Stimulated activated naive CD8-positive, alpha-beta T cell treated with anti-CD3 and anti-CD28 coated beads, Interleukin-15, amount 100 ng/mL, for 72 hours (primary cell): ENCODE measurements at regions not wholly inside any gene's neighbourhood (a gene's known extent, or its start where the extent isn't known, plus 50 kb on each side); places are given as distances from the start of the nearest gene placed in this dataset.
A peak's percentile ranks its signal among the peaks of the same experiment; 100 is the strongest.

Source experiments
- ATAC-seq: fragments of 150-1000 bp; cut with Tn5 transposase; 2 replicates; pipeline ENCODE4 v1.10.0; 2021; ENCODE audit warnings: mild to moderate bottlenecking, moderate library complexity
- DNase-seq, 2 donors: peaks; one replicate each; pipeline ENCODE4 v3.0.0; 2021 to 2022
- H3K27ac Mint-ChIP-seq, 2 donors: one replicate each; pipeline ENCODE4 v1.8.0; 2022; ENCODE audit warnings: mild to moderate bottlenecking in 2 of 2, mixed read lengths in 2 of 2, moderate library complexity in 2 of 2
- H3K27me3 Mint-ChIP-seq: one replicate; pipeline ENCODE4 v1.8.0; 2022; ENCODE audit warnings: mixed read lengths
- H3K4me1 Mint-ChIP-seq: one replicate; pipeline ENCODE4 v1.8.0; 2022; ENCODE audit warnings: mild to moderate bottlenecking, mixed read lengths
- H3K4me3 Mint-ChIP-seq, 2 donors: one replicate each; pipeline ENCODE4 v1.8.0; 2022; ENCODE audit warnings: mild to moderate bottlenecking in 2 of 2, mixed read lengths in 2 of 2, moderate library complexity in 1 of 2
- H3K9me3 Mint-ChIP-seq, 2 donors: one replicate each; pipeline ENCODE4 v1.8.0; 2022; ENCODE audit warnings: mixed read lengths in 2 of 2

DNA sequence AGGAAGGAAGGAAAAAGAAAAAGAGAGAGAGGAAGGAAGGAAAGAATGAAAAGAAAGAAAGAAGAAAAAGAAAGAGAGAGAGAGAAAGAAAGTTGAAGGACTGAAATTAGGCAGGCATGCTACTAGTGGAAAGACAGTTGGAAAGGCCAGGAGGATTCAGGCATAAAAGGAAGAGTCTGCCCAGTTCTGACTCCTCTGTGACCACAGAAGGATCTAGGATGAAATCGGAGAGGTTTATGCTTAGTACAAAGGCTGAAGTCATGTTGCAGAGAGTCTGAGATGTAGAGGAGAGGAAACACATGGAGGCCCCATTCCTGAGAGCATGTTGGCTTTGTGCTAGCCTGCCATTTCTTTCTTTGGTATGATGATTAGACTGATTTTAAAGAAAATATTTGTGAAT lies 246.5 kb upstream of the ARGLU1 start:
- no peaks in the 10 kb centered on the region for H3K9me3 Mint-ChIP-seq
- no peak overlapping the region for H3K27ac Mint-ChIP-seq
- H3K27me3 Mint-ChIP-seq: peaks cover 16% of the 10 kb centered on the region
- ATAC-seq (no peak), DNase-seq (no peak)
- no peak overlapping the region for H3K4me3 Mint-ChIP-seq
- no peaks in the 10 kb centered on the region for H3K4me1 Mint-ChIP-seq

DNA sequence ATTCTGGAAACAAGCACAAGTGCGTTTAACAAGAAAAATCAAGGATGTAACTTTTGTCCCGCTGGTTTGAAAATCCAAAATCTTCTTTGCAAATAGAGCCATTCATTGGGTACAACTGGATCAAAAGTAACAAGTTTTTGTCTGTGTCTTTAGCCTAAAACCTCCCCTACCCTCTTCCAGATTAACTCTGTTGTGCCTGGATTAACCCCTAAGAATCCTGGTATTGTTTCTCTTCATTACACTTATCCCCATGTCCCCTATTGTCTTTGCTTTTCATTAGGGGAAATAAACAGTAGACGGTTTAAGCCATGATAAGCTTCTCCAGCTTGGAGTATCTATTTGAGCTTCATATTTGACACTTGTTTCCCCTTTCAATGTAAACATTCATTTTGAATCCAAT lies 242.1 kb upstream of the ARGLU1 start:
- no peak overlapping the region for H3K27ac Mint-ChIP-seq
- ATAC-seq (no peak), DNase-seq (no peak)
- no peaks in the 10 kb centered on the region for H3K27me3 Mint-ChIP-seq
- no peaks in the 10 kb centered on the region for H3K4me1 Mint-ChIP-seq
- H3K9me3 Mint-ChIP-seq: no peaks in the 10 kb centered on the region
- H3K4me3 Mint-ChIP-seq: no peak overlapping the region

DNA sequence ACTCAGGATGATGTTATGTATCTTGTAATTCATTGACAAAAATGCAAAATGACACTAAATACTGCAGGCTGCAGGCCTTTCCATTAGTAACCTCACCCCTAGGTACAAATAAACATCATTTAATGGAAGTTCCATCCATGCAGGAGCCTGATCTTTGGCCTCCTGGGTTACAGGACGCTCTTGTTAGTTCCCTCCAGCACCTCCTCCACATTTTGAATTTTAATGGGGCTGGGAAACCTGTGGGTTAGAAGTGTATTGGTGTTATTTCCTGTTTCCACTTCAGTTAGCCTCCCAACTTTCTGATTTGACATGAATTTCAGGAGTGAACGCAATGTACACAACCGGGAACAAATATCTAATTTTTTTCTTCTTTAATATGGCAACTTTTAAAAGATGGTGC lies 237.1 kb upstream of the ARGLU1 start:
- Mint-ChIP-seq H3K4me1 (no peaks in the 10 kb centered on the region), H3K27me3 (no peaks in the 10 kb centered on the region), H3K27ac (no peak overlapping the region), H3K4me3 (no peak overlapping the region), H3K9me3 (no peaks in the 10 kb centered on the region)
- no peak for DNase-seq
- no peak for ATAC-seq

DNA sequence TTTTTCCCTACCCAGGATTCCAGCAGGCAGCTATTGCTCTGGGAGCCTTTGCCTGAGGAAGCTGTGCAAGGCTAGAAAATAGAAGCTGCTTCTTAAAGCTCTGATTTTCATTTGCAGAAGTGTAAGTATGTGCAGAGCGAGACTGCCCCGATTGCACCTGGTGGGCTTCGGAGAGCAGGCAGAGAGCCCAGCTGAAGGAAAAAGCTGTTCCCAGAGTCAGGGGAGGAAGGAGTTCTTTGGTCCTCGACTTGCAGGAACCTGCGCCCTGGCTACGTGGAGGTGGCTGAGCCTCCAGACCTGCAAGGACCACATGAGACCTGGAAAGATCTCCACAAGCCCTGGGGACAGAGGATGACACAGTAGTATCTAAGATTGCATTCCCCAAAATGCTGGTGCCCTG lies 235.0 kb upstream of the ARGLU1 start:
- H3K4me3 Mint-ChIP-seq: no peak overlapping the region
- H3K4me1 Mint-ChIP-seq: no peaks in the 10 kb centered on the region
- no peak overlapping the region for H3K27ac Mint-ChIP-seq
- H3K9me3 Mint-ChIP-seq: no peaks in the 10 kb centered on the region
- ATAC-seq (no peak), DNase-seq (no peak)
- peaks cover 13% of the 10 kb centered on the region for H3K27me3 Mint-ChIP-seq

DNA sequence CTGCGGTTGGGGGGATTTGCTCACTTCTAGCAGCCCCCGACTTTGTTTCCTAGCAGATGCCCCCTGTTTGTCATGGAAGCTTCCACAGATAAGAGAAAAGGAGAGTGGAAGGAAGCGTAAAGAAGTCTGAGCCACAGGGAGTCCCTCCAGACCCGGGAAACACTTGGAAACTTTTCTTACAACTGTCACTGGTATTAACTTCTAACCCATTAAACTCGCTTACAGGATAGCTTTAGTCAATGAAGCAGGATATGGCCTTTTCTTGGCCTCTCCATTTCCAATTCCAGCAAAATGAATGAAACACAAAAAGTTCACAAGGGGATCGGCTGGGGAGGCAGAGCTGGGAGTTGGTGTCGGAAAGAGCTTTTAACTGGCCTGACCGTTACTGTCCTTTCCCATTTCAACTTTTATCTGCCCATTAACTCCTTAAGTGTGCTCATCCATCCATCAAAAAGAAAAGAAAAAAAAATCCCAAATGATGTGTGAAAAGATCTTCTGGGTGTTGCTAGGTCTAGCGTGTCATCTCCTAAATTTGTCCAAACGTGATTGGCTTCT lies 231.9 kb upstream of the ARGLU1 start:
- Mint-ChIP-seq H3K9me3 (no peaks in the 10 kb centered on the region), H3K27ac (no peak overlapping the region), H3K4me3 (no peak overlapping the region), H3K4me1 (no peaks in the 10 kb centered on the region), H3K27me3 (peaks cover 25% of the 10 kb centered on the region)
- ATAC-seq: no peak
- DNase-seq: no peak

DNA sequence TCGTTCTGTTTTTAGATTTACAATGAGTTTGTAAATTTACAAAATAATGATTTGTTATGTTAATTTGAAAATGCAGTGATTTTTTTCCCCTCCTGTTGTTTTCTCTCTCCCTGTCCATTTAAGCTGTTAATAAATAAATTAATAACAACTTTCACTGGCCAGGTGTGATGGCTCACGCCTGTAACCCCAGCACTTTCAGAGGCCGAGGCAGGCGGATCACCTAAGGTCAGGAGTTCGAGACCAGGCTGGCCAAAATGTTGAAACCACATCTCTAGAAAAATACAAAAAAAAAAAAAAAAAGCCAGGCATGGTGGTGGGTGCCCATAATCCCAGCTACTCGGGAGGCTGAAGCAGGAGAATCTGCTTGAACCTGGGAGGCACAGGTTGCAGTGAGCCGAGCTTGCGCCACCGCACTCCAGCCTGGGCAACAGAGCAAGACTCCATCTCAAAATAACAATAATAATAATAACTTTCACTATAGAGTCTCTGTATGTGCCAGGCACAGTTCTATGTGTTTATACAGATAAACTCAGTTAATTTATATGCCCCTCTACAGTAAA lies 229.2 kb upstream of the ARGLU1 start:
- DNase-seq (no peak), ATAC-seq (no peak)
- H3K9me3 Mint-ChIP-seq: no peaks in the 10 kb centered on the region
- no peak overlapping the region for H3K4me3 Mint-ChIP-seq
- H3K27ac Mint-ChIP-seq: no peak overlapping the region
- H3K4me1 Mint-ChIP-seq: no peaks in the 10 kb centered on the region
- H3K27me3 Mint-ChIP-seq: peaks cover 25% of the 10 kb centered on the region

DNA sequence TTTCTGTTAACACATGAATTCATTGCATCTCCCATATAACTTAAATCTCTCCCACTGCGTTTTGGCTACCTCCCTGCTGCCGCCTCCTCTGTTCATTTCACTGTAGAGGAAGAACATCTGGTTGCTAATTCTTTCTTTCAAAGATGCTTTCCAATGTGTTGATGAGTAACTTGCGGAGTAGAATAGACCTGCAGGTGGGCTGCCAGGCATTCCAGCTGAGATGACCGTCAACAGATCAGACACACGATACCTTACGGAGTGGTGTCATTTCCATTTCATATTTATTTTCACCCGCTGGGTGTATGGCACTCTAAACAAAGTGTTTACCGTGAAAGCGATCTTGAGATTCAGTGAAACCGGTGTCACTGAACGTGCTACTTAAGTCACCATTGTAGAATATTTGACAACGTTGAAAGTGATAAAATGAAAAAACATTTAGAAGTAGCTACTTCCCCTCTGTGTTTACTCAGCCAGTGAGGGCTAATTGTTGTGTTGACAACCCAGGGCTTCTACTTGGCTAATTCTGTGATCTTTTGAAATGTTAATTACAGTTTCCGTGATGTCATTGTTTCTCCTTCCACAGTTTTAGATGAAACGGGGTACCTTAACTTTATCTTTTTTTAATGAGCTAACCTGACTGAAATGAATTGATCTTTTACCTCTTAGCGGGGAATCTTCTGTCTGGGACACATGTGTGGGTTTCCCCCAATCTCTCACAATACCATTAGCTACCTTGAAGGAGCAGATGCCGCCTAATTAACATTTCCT lies 228.5 kb upstream of the ARGLU1 start:
- no peak for DNase-seq
- no peaks in the 10 kb centered on the region for H3K4me1 Mint-ChIP-seq
- H3K27ac Mint-ChIP-seq: peak overlapping the region in 1 of 2 donors; percentile 48
- ATAC-seq: no peak
- peaks cover 25% of the 10 kb centered on the region for H3K27me3 Mint-ChIP-seq
- H3K4me3 Mint-ChIP-seq: peak overlapping the region; percentile 50 to 74
- no peaks in the 10 kb centered on the region for H3K9me3 Mint-ChIP-seq

DNA sequence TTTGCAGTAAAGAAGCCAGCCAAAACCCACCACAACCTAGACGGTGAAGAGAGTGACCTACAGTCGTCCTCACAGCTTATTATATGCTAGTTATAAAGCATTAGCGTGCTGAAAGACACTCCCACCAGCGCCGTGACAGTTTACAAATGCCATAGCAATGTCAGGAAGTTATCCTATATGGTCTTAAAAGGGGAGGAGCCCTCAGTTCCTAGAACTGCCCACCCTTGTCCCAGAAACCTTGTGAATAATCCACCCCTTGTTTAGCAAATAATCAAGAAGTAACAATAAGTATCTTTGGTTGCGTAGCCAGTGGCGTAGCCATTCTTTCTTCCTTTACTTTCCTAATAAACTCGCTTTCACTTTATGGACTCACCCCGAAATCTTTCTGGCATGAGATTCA lies 227.9 kb upstream of the ARGLU1 start:
- Mint-ChIP-seq H3K9me3 (no peaks in the 10 kb centered on the region), H3K4me1 (no peaks in the 10 kb centered on the region), H3K27ac (peak overlapping the region in 1 of 2 donors; percentile 48)

DNA sequence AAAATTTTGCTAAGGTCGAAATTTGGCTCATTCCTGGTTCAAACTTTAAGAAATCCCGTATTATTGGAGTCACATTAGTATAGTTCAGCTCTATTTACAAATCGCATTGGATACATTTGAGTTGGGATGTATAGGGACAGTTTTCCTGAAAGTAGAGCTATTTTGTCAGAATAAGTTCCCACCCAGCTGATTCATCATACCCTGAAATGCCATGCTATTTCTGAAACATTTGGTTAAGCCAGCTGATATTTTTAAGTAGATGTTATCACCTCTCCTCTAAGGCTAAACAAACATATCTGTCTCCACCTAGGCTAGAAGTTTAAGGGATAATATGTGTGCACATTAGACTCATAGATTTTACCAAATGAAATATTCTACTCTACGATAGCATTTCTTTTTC lies 226.2 kb upstream of the ARGLU1 start:
- no peak for ATAC-seq
- no peaks in the 10 kb centered on the region for H3K9me3 Mint-ChIP-seq
- no peaks in the 10 kb centered on the region for H3K4me1 Mint-ChIP-seq
- no peak for DNase-seq
- peaks cover 17% of the 10 kb centered on the region for H3K27me3 Mint-ChIP-seq
- no peak overlapping the region for H3K4me3 Mint-ChIP-seq
- no peak overlapping the region for H3K27ac Mint-ChIP-seq

More for the DNA sequence above, 227.9 kb upstream of the ARGLU1 start:
- peaks cover 25% of the 10 kb centered on the region for H3K27me3 Mint-ChIP-seq
- H3K4me3 Mint-ChIP-seq: peak overlapping the region; percentile 50 to 74
- DNase-seq (no peak), ATAC-seq (no peak)

DNA sequence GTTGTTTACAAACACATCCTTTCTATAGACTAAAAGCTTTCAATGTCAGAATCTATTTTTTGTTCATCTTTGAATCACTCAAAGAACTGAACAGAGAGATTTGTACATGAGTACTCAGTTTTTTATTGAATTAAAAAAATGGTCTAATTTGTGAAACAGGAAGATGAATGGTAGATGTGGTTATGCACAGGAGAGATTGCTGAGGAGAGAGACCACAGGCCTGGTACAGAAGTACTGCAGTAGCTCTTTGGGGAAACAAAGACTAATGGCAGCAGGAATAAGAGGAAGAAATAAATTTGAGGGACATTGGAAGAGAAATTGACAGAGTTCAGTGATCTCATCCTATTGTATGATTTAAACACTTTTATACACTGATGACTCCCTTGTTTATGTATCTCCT lies 222.0 kb upstream of the ARGLU1 start:
- Mint-ChIP-seq H3K27me3 (no peaks in the 10 kb centered on the region), H3K27ac (no peak overlapping the region)

DNA sequence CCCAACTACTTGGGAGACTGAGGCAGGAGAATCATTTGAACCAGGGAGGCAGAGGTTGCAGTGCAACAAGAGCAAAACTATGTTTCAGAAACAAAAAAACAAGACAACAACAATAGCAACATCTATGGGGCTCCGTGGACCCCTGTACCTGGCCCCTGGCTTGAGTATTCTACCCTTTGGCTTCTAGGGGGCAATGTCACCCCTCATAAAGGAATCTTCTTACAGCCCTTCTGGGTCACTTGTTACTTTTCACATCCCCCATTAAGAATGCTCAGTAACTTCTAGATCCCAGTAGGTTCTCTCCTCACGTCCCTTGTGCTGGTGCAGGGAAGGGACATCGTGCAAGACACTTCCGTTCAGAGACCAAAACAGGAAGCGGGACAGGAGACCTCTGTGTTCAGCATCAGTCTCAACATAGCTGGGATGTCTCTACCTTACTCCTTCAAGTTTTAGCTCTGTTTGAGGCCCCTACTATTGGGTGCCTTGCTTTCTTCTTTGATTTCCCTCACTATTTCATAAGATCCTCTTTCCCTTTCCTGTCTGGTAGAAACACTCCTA lies 218.1 kb upstream of the ARGLU1 start:
- Mint-ChIP-seq H3K27me3 (no peaks in the 10 kb centered on the region), H3K4me1 (no peaks in the 10 kb centered on the region), H3K4me3 (no peak overlapping the region), H3K9me3 (no peaks in the 10 kb centered on the region), H3K27ac (no peak overlapping the region)
- DNase-seq (no peak), ATAC-seq (no peak)

More for the DNA sequence above, 222.0 kb upstream of the ARGLU1 start:
- no peak overlapping the region for H3K4me3 Mint-ChIP-seq
- no peak for DNase-seq
- ATAC-seq: no peak
- H3K9me3 Mint-ChIP-seq: no peaks in the 10 kb centered on the region
- no peaks in the 10 kb centered on the region for H3K4me1 Mint-ChIP-seq

DNA sequence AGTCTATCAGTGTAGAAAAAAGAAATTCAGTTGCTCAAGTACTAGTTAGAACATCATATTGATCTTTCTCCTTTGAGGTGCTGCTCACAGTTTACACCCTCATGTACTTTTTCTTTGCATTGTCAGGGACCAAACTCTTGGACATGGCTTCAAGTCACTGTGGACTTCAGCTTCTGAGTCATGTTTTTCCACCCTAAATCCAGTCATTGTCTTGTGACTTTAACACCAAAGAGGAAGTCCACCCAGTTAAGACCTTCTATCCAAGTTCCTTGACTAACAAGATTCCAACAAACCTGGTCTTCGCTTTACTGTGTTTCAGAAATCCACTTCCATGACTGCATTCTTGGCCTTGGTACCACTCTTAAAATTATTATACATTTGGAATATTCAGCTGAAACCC lies 206.7 kb upstream of the ARGLU1 start:
- H3K27me3 Mint-ChIP-seq: no peaks in the 10 kb centered on the region
- no peak overlapping the region for H3K4me3 Mint-ChIP-seq
- ATAC-seq (no peak), DNase-seq (no peak)
- H3K4me1 Mint-ChIP-seq: no peaks in the 10 kb centered on the region
- H3K9me3 Mint-ChIP-seq: peaks cover 16 to 17% of the 10 kb centered on the region in 2 donors
- no peak overlapping the region for H3K27ac Mint-ChIP-seq

DNA sequence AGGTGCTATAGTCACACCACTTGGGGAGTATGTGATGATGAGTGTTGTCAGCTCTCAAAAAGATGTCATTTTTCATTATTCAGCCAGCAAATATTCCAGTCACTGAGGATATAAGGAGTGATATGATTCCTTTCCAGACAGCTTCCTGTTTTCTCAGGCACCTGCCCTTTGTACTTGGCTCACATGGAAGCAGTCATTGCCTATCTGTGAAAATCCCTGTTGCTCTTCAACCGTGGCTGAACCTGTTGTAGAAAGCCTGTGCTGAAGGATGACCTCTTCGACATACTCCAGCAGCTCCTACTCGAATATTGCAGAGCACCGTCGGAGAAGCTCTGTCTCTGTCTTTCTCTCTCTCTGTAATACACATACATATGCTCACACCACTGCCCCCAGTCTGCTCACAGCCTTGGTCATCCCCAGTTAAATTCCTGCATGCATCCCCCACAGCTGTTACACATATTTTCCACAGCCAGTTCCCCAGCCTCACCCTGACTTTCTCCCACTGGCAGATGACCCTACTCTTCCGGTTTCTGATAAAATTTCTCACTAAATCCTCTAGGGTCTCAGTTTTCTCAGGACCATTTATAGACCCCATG lies 204.2 kb upstream of the ARGLU1 start:
- Mint-ChIP-seq H3K4me1 (no peaks in the 10 kb centered on the region), H3K4me3 (no peak overlapping the region), H3K27me3 (no peaks in the 10 kb centered on the region), H3K27ac (no peak overlapping the region), H3K9me3 (peaks cover 16 to 28% of the 10 kb centered on the region in 2 donors)
- ATAC-seq (no peak), DNase-seq (no peak)

DNA sequence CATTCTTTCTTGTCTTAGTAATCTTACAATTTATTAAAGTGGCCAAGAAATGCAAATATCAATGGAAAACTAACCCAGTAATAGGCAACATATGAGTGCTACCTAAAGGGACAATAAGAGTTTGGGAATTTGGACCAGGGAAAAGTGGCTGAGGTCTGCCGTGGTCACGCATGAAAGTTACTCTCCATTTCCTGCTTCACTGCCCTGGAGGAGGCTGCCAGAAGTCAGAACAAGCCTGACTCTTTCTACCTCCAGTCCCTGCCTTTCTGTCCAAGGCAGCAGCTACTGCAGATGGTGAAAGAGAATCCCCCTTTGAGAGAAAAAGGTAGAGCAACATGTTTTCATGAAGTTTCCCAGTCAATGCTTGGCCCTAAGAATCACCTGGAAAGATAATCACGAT lies 201.1 kb upstream of the ARGLU1 start:
- ATAC-seq (no peak), DNase-seq (no peak)
- Mint-ChIP-seq H3K9me3 (peaks cover 0 to 24% of the 10 kb centered on the region in 2 donors), H3K27me3 (peaks cover 7% of the 10 kb centered on the region), H3K4me3 (no peak overlapping the region), H3K4me1 (no peaks in the 10 kb centered on the region), H3K27ac (no peak overlapping the region)

DNA sequence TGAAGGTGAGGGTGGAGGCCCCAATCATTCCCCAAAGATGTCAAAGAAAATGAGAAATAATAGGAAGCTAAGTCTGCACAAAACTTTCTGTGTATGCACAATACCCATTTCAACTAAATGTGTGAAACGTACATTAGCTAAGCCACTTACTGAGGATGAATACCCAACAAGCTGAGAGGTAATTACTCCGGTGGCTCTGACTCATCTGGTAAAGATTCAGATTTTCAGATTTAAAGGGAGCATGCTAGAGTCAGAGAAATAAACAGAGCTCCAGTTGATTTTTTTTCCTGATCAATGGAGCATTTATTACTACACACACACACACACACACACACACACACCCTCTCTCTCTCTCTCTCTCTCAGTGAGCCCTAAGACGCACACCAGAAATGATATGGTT lies 194.8 kb upstream of the ARGLU1 start:
- no peaks in the 10 kb centered on the region for H3K4me1 Mint-ChIP-seq
- peaks cover 18% of the 10 kb centered on the region for H3K27me3 Mint-ChIP-seq
- DNase-seq (no peak), ATAC-seq (no peak)
- H3K4me3 Mint-ChIP-seq: no peak overlapping the region
- H3K27ac Mint-ChIP-seq: no peak overlapping the region
- H3K9me3 Mint-ChIP-seq: peaks cover 3 to 12% of the 10 kb centered on the region in 2 donors

DNA sequence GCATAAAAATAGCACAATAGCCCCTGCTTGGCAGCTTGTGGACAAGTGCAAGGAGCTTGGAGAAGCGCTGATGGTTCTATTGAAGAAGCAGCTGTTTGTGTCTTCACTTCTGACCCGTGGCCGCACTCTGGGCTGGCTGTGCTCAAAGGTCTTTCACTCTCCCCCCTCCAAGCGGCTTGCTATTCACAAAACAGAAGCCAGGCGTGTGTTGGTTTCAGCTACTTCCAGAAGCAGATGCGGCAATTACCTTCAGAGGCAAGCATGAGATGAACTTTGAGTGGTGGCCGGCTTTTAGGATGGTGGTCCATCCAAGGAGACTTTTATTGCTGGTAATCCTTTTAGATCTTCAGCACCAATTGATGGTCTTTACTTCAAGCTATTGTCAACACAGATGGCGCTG lies 188.5 kb upstream of the ARGLU1 start:
- H3K4me1 Mint-ChIP-seq: peaks cover 4% of the 10 kb centered on the region
- H3K9me3 Mint-ChIP-seq: peaks cover 0 to 6% of the 10 kb centered on the region in 2 donors
- H3K4me3 Mint-ChIP-seq: no peak overlapping the region
- no peak overlapping the region for H3K27ac Mint-ChIP-seq
- DNase-seq: no peak
- H3K27me3 Mint-ChIP-seq: peaks cover 22% of the 10 kb centered on the region
- ATAC-seq: no peak
